H9 (cell line): ENCODE measurements at regions not wholly inside any gene's neighbourhood (a gene's known extent, or its start where the extent isn't known, plus 50 kb on each side); places are given as distances from the start of the nearest gene placed in this dataset.

Experiments
- DNase-seq: peaks from one replicate; pipeline ENCODE4 v3.0.0-alpha.2; 2017
- H2AFZ ChIP-seq: one replicate; pipeline ENCODE4 v1.6.1; 2013; ENCODE audit warnings: mild to moderate bottlenecking, low read length, control low read depth, moderate library complexity
- H2AK5ac ChIP-seq: 2 replicates; pipeline ENCODE4 v1.6.1; 2013; ENCODE audit warnings: low read length, control low read depth, mixed read lengths; ENCODE audit not compliant: insufficient read length
- H2BK120ac ChIP-seq: one replicate; pipeline ENCODE4 v1.6.1; 2013; ENCODE audit warnings: low read depth, mild to moderate bottlenecking, low read length, control low read depth, inconsistent platforms; ENCODE audit not compliant: poor library complexity, severe bottlenecking
- H2BK12ac ChIP-seq: 2 replicates; pipeline ENCODE4 v1.6.1; 2013; ENCODE audit warnings: low read length, control low read depth, mixed read lengths, low read depth; ENCODE audit not compliant: insufficient read length
- H2BK15ac ChIP-seq: 2 replicates; pipeline ENCODE4 v1.6.1; 2013; ENCODE audit warnings: low read depth, low read length, control low read depth
- H2BK20ac ChIP-seq: one replicate; pipeline ENCODE4 v1.6.1; 2013; ENCODE audit warnings: low read depth, mild to moderate bottlenecking, low read length, control low read depth, inconsistent platforms; ENCODE audit not compliant: poor library complexity, severe bottlenecking
- H2BK5ac ChIP-seq: 2 replicates; pipeline ENCODE4 v1.6.1; 2013; ENCODE audit warnings: low read length, control low read depth, mixed read lengths; ENCODE audit not compliant: insufficient read length
- H3K14ac ChIP-seq: 2 replicates; pipeline ENCODE4 v1.6.1; 2013; ENCODE audit warnings: low read length, control low read depth; ENCODE audit not compliant: insufficient read depth
- H3K18ac ChIP-seq: 2 replicates; pipeline ENCODE4 v1.6.1; 2013; ENCODE audit warnings: low read depth, mild to moderate bottlenecking, mixed read lengths, low read length, control low read depth; ENCODE audit not compliant: insufficient read length
- H3K23ac ChIP-seq: 2 replicates; pipeline ENCODE4 v1.6.1; 2013; ENCODE audit warnings: low read length, control low read depth, mixed read lengths, low read depth; ENCODE audit not compliant: insufficient read length
- H3K23me2 ChIP-seq: 2 replicates; pipeline ENCODE4 v1.6.1; 2013; ENCODE audit warnings: low read depth, mild to moderate bottlenecking, mixed read lengths, low read length, control low read depth; ENCODE audit not compliant: insufficient read length, poor library complexity, severe bottlenecking
- H3K27ac ChIP-seq: 2 replicates; pipeline ENCODE4 v1.5.1; 2013; ENCODE audit warnings: low read length, control low read depth, mixed read lengths, low read depth; ENCODE audit not compliant: insufficient read length
- H3K27me3 ChIP-seq: 2 replicates; pipeline ENCODE4 v1.6.1; 2013; ENCODE audit warnings: low read length, control low read depth, inconsistent platforms; ENCODE audit not compliant: insufficient read depth
- H3K4ac ChIP-seq: 2 replicates; pipeline ENCODE4 v1.6.1; 2013; ENCODE audit warnings: low read depth, mild to moderate bottlenecking, control low read depth, inconsistent platforms, low read length, moderate library complexity
- H3K4me1 ChIP-seq: 2 replicates; pipeline ENCODE4 v1.6.1; 2013; ENCODE audit warnings: low read length, control low read depth, inconsistent platforms; ENCODE audit not compliant: insufficient read depth
- H3K4me2 ChIP-seq: 2 replicates; pipeline ENCODE4 v1.6.1; 2013; ENCODE audit warnings: low read length, control low read depth, mixed read lengths; ENCODE audit not compliant: insufficient read length, insufficient read depth
- H3K56ac ChIP-seq: 2 replicates; pipeline ENCODE4 v1.6.1; 2013; ENCODE audit warnings: low read depth, mild to moderate bottlenecking, mixed read lengths, low read length, control low read depth; ENCODE audit not compliant: insufficient read length
- H3K79me1 ChIP-seq: 2 replicates; pipeline ENCODE4 v1.6.1; 2013; ENCODE audit warnings: low read depth, mild to moderate bottlenecking, moderate library complexity, low read length, control low read depth, inconsistent platforms; ENCODE audit not compliant: insufficient read depth, poor library complexity, severe bottlenecking
- H3K79me2 ChIP-seq: 2 replicates; pipeline ENCODE4 v1.6.1; 2013; ENCODE audit warnings: low read length, control low read depth, inconsistent platforms; ENCODE audit not compliant: insufficient read depth
- H3K9ac ChIP-seq: 2 replicates; pipeline ENCODE4 v1.6.1; 2013; ENCODE audit warnings: low read length, control low read depth, mixed read lengths; ENCODE audit not compliant: insufficient read length; ENCODE audit errors: extremely low read depth
- H3K9me3 ChIP-seq: one replicate; pipeline ENCODE4 v1.6.1; 2013; ENCODE audit warnings: low read depth, low read length, inconsistent platforms; ENCODE audit not compliant: control insufficient read depth
- H3T11ph ChIP-seq: one replicate; pipeline ENCODE4 v1.6.1; 2013; ENCODE audit warnings: mild to moderate bottlenecking, low read length, control low read depth, inconsistent platforms
- H4K20me1 ChIP-seq: one replicate; pipeline ENCODE4 v1.6.1; 2013; ENCODE audit not compliant: control insufficient read depth, insufficient read length, insufficient read depth
- H4K5ac ChIP-seq: 2 replicates; pipeline ENCODE4 v1.6.1; 2013; ENCODE audit warnings: low read depth, mild to moderate bottlenecking, mixed read lengths, low read length, control low read depth; ENCODE audit not compliant: insufficient read length
- H4K8ac ChIP-seq: replicated peaks from 2 replicates; pipeline ENCODE4 v1.6.1; 2013; ENCODE audit warnings: low read length, control low read depth, mixed read lengths, low read depth; ENCODE audit not compliant: insufficient read length
- H4K91ac ChIP-seq: 2 replicates; pipeline ENCODE4 v1.6.1; 2013; ENCODE audit warnings: low read depth, mild to moderate bottlenecking, moderate library complexity, mixed read lengths, low read length, control low read depth; ENCODE audit not compliant: insufficient read length
- H3K27ac Mint-ChIP-seq, 3 experiments: 2 replicates in 2 of 3; 3 replicates in 1 of 3; pipeline ENCODE4 v1.8.0; 2020 to 2021; ENCODE audit warnings: mixed read lengths in 3 of 3, mild to moderate bottlenecking in 1 of 3, moderate library complexity in 1 of 3
- H3K27me3 Mint-ChIP-seq: 2 replicates; pipeline ENCODE4 v1.8.0; 2021; ENCODE audit warnings: low read depth, mild to moderate bottlenecking, moderate library complexity, mixed read lengths
- H3K36me3 Mint-ChIP-seq, 3 experiments: 2 replicates in 2 of 3; 3 replicates in 1 of 3; pipeline ENCODE4 v1.8.0; 2020 to 2021; ENCODE audit warnings: low read depth in 3 of 3, mixed read lengths in 3 of 3; ENCODE audit not compliant: insufficient read depth in 1 of 3
- H3K4me1 Mint-ChIP-seq, 2 experiments: 2 replicates each; pipeline ENCODE4 v1.8.0; 2020; ENCODE audit warnings: mixed read lengths in 2 of 2
- H3K4me3 Mint-ChIP-seq, 2 experiments: 2 replicates in 1 of 2; 3 replicates in 1 of 2; pipeline ENCODE4 v1.8.0; 2020 to 2021; ENCODE audit warnings: mild to moderate bottlenecking in 2 of 2, mixed read lengths in 2 of 2, moderate library complexity in 1 of 2
- H3K9me3 Mint-ChIP-seq, 2 experiments: 2 replicates in 1 of 2; 3 replicates in 1 of 2; pipeline ENCODE4 v1.8.0; 2020; ENCODE audit warnings: mild to moderate bottlenecking in 2 of 2, mixed read lengths in 2 of 2, moderate library complexity in 1 of 2
- WGBS: extraction: QIAGEN DNeasy Blood & Tissue Kit; methylation state at CpG from one replicate; pipeline ENCODE4 v1.1.7; 2013; ENCODE audit warnings: missing lambda C conversion rate, low lambda C conversion rate, mixed read lengths; ENCODE audit not compliant: insufficient read length; ENCODE audit errors: extremely low coverage; 5-methylcytosine and 5-hydroxymethylcytosine counted together
- TF ChIP-seq, protein P1 (sequence below): fragments of 200-600 bp; sonication (generic); conservative IDR thresholded peaks from 3 replicates; pipeline ENCODE4 v1.8.0; 2021; ENCODE audit warnings: antibody characterized with exemption, mild to moderate bottlenecking

- H3T11ph ChIP-seq, result no peak overlapping the region
These were observed 981.2 kb downstream of the BCL11A start for GRCh38 chr2:59572227-59572626.

More at GRCh38 chr2:59572227-59572626, 981.2 kb downstream of the BCL11A start:
- H3K27ac ChIP-seq, result no peak overlapping the region
- no peaks in the 10 kb centered on the region for H3K27me3 ChIP-seq
- Mint-ChIP-seq H3K9me3 (no peaks in the 10 kb centered on the region), H3K27me3 (no peaks in the 10 kb centered on the region), H3K27ac (no peak overlapping the region), H3K4me1 (no peaks in the 10 kb centered on the region), H3K36me3 (no peaks in the 10 kb centered on the region), H3K4me3 (no peak overlapping the region)
- H3K4me2 ChIP-seq, result no peak overlapping the region
- H3K9me3 ChIP-seq, result no peaks in the 10 kb centered on the region
- no peak overlapping the region for H4K5ac ChIP-seq
- DNase-seq, result no peak
- no peak overlapping the region for H4K8ac ChIP-seq
- no peaks in the 10 kb centered on the region for H3K79me2 ChIP-seq
- no peak overlapping the region for H3K23ac ChIP-seq
- no peak overlapping the region for H2BK20ac ChIP-seq
- H4K91ac ChIP-seq, result no peak overlapping the region
- no peak overlapping the region for H2AK5ac ChIP-seq
- no peak overlapping the region for H2BK15ac ChIP-seq
- no peak overlapping the region for H3K4ac ChIP-seq
- H3K9ac ChIP-seq, result no peak overlapping the region
- H3K4me1 ChIP-seq, result no peaks in the 10 kb centered on the region
- no peak overlapping the region for H3K14ac ChIP-seq
- no peak overlapping the region for H3K56ac ChIP-seq
- H3K79me1 ChIP-seq, result no peaks in the 10 kb centered on the region
- no peak overlapping the region for H3K18ac ChIP-seq
- H3K23me2 ChIP-seq, result no peaks in the 10 kb centered on the region
- TF ChIP-seq, protein P1, sequence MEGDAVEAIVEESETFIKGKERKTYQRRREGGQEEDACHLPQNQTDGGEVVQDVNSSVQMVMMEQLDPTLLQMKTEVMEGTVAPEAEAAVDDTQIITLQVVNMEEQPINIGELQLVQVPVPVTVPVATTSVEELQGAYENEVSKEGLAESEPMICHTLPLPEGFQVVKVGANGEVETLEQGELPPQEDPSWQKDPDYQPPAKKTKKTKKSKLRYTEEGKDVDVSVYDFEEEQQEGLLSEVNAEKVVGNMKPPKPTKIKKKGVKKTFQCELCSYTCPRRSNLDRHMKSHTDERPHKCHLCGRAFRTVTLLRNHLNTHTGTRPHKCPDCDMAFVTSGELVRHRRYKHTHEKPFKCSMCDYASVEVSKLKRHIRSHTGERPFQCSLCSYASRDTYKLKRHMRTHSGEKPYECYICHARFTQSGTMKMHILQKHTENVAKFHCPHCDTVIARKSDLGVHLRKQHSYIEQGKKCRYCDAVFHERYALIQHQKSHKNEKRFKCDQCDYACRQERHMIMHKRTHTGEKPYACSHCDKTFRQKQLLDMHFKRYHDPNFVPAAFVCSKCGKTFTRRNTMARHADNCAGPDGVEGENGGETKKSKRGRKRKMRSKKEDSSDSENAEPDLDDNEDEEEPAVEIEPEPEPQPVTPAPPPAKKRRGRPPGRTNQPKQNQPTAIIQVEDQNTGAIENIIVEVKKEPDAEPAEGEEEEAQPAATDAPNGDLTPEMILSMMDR, result no peak
- H4K20me1 ChIP-seq, result no peaks in the 10 kb centered on the region
- no peak overlapping the region for H2BK120ac ChIP-seq
- H2BK12ac ChIP-seq, result no peak overlapping the region
- WGBS, result no CpG with 5 or more reads among the region's 4 CpGs
- H2AFZ ChIP-seq, result no peak overlapping the region
- no peak overlapping the region for H2BK5ac ChIP-seq
